DOHH2 (cell line): ENCODE measurements at regions not wholly inside any gene's neighbourhood (a gene's known extent, or its start where the extent isn't known, plus 50 kb on each side); places are given as distances from the start of the nearest gene placed in this dataset.
"Not testable (repeated sequence)": the region's sequence is repeated elsewhere in the genome, so short reads cannot be mapped to it uniquely, and the experiment has no call there.

Source experiments
- H3F3A ChIP-seq: fragments of 200-600 bp; sonication (generic), shearing (Covaris generic); 2 replicates; pipeline ENCODE4 v1.6.0; 2016; ENCODE audit warnings: antibody characterized with exemption, mild to moderate bottlenecking; ENCODE audit not compliant: control insufficient read depth, insufficient read depth
- H3K27ac ChIP-seq: fragments of 200-600 bp; sonication (generic); 2 replicates; pipeline ENCODE4 v1.5.1; 2014; ENCODE audit warnings: low read depth, mild to moderate bottlenecking, low read length, moderate library complexity
- H3K27me3 ChIP-seq: fragments of 200-600 bp; sonication (generic); 2 replicates; pipeline ENCODE4 v1.6.1; 2014; ENCODE audit warnings: mild to moderate bottlenecking, low read length, mixed read lengths; ENCODE audit not compliant: control insufficient read depth
- H3K36me3 ChIP-seq: fragments of 200-600 bp; sonication (generic); 2 replicates; pipeline ENCODE4 v1.6.1; 2014; ENCODE audit warnings: mild to moderate bottlenecking, low read length, moderate library complexity, mixed read lengths; ENCODE audit not compliant: control insufficient read depth
- H3K4me1 ChIP-seq: fragments of 200-600 bp; sonication (generic); 2 replicates; pipeline ENCODE4 v1.6.1; 2014; ENCODE audit warnings: mild to moderate bottlenecking, low read length, mixed read lengths; ENCODE audit not compliant: control insufficient read depth
- H3K4me2 ChIP-seq: fragments of 200-600 bp; sonication (generic); 2 replicates; pipeline ENCODE4 v1.6.0; 2014; ENCODE audit warnings: mild to moderate bottlenecking, low read length, moderate library complexity
- H3K4me3 ChIP-seq: fragments of 200-600 bp; sonication (generic); 2 replicates; pipeline ENCODE4 v1.5.1; 2014; ENCODE audit warnings: mild to moderate bottlenecking, low read length, mixed read lengths
- H3K79me2 ChIP-seq: fragments of 200-600 bp; sonication (generic); 2 replicates; pipeline ENCODE4 v1.6.1; 2014; ENCODE audit warnings: mild to moderate bottlenecking, low read length, mixed read lengths; ENCODE audit not compliant: control insufficient read depth
- H3K9me2 ChIP-seq: fragments of 200-600 bp; sonication (generic); replicated peaks from 2 replicates; pipeline ENCODE4 v1.6.1; 2014; ENCODE audit warnings: mild to moderate bottlenecking, low read length, mixed read lengths; ENCODE audit not compliant: control insufficient read depth
- H3K9me3 ChIP-seq: fragments of 200-600 bp; sonication (generic); 2 replicates; pipeline ENCODE4 v1.6.1; 2014; ENCODE audit warnings: antibody characterized with exemption, low read length, mixed read lengths; ENCODE audit not compliant: control insufficient read depth, insufficient read depth
- H4K20me1 ChIP-seq: fragments of 200-600 bp; sonication (generic); 2 replicates; pipeline ENCODE4 v1.6.0; 2014; ENCODE audit warnings: low read depth, mild to moderate bottlenecking, antibody characterized with exemption, low read length, moderate library complexity; ENCODE audit not compliant: control insufficient read depth, insufficient read depth
- EZH2phosphoT487 ChIP-seq: fragments of 200-600 bp; sonication (generic); IDR thresholded peaks from 2 replicates; pipeline ENCODE4 v1.6.1; 2017; ENCODE audit warnings: borderline replicate concordance, mild to moderate bottlenecking, antibody characterized with exemption, low read length, moderate library complexity, mixed read lengths
- TF ChIP-seq, protein P1 (sequence below): fragments of 200-600 bp; sonication (generic); IDR thresholded peaks from one replicate; pipeline ENCODE4 v1.5.1; 2014; ENCODE audit warnings: antibody characterized with exemption, mild to moderate bottlenecking, low read depth, low read length; ENCODE audit not compliant: poor library complexity, severe bottlenecking

DNA sequence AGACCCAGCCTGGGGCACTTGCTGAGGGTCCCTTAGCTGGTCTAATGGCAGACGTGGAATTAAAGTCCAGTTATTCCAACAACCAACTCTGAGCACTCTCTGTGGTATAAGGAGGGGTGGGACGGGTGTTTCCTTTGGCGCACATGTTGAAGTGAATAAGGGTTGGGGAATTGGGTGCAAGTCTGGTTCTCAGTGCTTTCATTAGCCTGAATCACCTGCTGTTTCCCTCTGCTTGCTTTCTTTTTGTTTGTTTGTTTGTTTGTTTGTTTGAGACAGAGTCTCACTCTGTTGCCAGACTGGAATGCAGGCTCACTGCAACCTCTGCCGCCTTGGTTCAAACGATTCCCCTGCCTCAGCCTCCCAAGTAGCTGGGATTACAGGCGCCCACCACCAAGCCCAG is 110.1 kb downstream of the TNFAIP3 start:
- Histone ChIP-seq H3K27me3 (peaks cover 2% of the 10 kb centered on the region; the same call in 1 of the 2 replicates), H3K4me3 (no peak overlapping the region)
- TF ChIP-seq, protein P1, sequence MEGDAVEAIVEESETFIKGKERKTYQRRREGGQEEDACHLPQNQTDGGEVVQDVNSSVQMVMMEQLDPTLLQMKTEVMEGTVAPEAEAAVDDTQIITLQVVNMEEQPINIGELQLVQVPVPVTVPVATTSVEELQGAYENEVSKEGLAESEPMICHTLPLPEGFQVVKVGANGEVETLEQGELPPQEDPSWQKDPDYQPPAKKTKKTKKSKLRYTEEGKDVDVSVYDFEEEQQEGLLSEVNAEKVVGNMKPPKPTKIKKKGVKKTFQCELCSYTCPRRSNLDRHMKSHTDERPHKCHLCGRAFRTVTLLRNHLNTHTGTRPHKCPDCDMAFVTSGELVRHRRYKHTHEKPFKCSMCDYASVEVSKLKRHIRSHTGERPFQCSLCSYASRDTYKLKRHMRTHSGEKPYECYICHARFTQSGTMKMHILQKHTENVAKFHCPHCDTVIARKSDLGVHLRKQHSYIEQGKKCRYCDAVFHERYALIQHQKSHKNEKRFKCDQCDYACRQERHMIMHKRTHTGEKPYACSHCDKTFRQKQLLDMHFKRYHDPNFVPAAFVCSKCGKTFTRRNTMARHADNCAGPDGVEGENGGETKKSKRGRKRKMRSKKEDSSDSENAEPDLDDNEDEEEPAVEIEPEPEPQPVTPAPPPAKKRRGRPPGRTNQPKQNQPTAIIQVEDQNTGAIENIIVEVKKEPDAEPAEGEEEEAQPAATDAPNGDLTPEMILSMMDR = no peak
- no peak for TF ChIP-seq EZH2phosphoT487

DNA sequence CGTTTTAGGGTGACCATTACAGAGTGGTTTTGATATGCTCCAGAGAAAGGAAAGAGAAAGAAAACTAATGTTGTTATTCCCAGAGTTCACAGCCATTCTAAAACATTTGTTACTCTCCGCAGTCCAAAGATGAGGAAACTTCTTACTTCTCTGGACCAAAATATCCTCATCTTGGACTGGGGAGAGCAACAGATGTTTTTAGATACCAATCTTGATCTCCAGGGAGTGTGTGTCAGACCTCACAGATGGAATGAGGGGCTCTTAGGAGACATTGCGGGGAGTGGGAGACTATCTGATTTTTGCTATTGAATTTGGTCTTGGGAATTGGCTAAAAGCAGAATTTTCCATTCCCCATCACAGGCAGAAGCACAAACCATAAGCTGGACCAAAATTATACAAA is 110.8 kb downstream of the TNFAIP3 start:
- Histone ChIP-seq H4K20me1 (no peaks in the 10 kb centered on the region), H3K27ac (no peak overlapping the region), H3K9me2 (no peaks in the 10 kb centered on the region), H3K9me3 (no peaks in the 10 kb centered on the region), H3K27me3 (peaks cover 2% of the 10 kb centered on the region; the same call in 1 of the 2 replicates), H3K4me3 (no peak overlapping the region), H3K4me2 (no peak overlapping the region), H3K36me3 (no peaks in the 10 kb centered on the region), H3K4me1 (no peaks in the 10 kb centered on the region), H3K79me2 (no peaks in the 10 kb centered on the region), H3F3A (no peaks in the 10 kb centered on the region)
- no peak for TF ChIP-seq EZH2phosphoT487
- TF ChIP-seq, protein P1 = no peak

More for the DNA sequence above, 110.1 kb downstream of the TNFAIP3 start:
- Histone ChIP-seq H3K4me2 (no peak overlapping the region), H3K79me2 (no peaks in the 10 kb centered on the region), H3K9me3 (no peaks in the 10 kb centered on the region), H3K4me1 (no peaks in the 10 kb centered on the region), H3K36me3 (no peaks in the 10 kb centered on the region), H3F3A (no peaks in the 10 kb centered on the region), H4K20me1 (no peaks in the 10 kb centered on the region), H3K27ac (no peak overlapping the region), H3K9me2 (no peaks in the 10 kb centered on the region)

DNA sequence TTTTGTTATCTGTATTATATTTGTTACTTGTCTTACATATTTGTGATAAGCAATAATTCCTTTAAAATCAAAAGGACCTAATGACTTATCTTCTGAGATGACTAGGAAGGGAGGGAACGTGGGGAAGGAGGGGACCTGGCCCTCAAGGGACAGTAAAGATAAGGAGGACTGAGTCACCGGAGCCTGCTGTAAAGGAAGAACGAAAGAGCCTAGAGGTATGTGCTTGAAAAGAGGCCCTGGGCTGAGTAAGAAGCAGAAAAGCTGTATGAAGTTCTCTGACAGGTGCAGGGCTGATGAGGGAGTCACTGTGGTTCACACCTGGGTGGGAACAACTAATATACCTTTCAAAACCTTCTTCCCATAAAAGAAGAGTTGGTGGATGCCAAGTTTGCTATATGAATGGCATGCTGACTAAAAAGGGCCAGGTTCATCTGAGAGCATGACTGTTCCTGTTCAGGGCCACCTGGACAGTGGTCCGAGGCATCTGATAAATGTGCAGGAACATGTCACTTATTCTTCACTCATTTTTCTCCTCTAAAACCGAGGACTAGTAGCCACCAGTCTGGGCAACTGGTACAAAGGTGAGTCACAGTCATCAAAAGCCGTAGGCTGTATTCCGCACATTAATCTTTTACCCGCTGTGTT is 111.3 kb downstream of the TNFAIP3 start:
- no peak overlapping the region for H3K4me3 ChIP-seq
- H4K20me1 ChIP-seq = no peaks in the 10 kb centered on the region
- no peaks in the 10 kb centered on the region for H3F3A ChIP-seq
- H3K27ac ChIP-seq = no peak overlapping the region
- H3K79me2 ChIP-seq = no peaks in the 10 kb centered on the region
- no peaks in the 10 kb centered on the region for H3K36me3 ChIP-seq
- H3K4me2 ChIP-seq = no peak overlapping the region
- H3K9me2 ChIP-seq = no peaks in the 10 kb centered on the region
- TF ChIP-seq EZH2phosphoT487 = no peak
- TF ChIP-seq, protein P1 = no peak
- no peaks in the 10 kb centered on the region for H3K9me3 ChIP-seq
- H3K4me1 ChIP-seq = no peaks in the 10 kb centered on the region
- H3K27me3 ChIP-seq = peaks cover 2% of the 10 kb centered on the region; the same call in 1 of the 2 replicates

DNA sequence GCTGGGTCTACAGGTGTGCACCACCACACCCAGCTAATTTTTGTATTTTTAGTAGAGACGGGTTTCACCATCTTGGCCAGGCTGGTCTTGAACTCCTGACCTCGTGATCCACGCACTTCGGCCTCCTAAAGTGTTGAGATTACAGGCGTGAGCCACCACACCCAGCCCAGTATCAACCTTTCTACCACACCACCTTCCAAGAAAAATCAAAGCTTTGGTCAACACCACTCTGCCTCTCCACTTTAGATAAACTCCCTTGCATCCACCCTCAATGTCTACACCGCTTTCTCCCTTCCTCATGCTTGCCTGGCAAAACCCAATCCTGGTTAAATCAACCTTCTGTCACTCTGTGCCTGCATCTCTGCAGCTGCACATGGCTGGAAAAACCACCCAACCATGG is 112.2 kb downstream of the TNFAIP3 start:
- H3K9me2 ChIP-seq, H3K27ac ChIP-seq, H3K4me1 ChIP-seq, H3K4me3 ChIP-seq, H4K20me1 ChIP-seq, H3K36me3 ChIP-seq, H3K4me2 ChIP-seq, H3F3A ChIP-seq, H3K79me2 ChIP-seq, H3K27me3 ChIP-seq, H3K9me3 ChIP-seq: not testable (repeated sequence)
